ENCODE measurements at regions not wholly inside any gene's neighbourhood (a gene's known extent, or its start where the extent isn't known, plus 50 kb on each side); places are given as distances from the start of the nearest gene placed in this dataset.

- no peak for TF ChIP-seq CTCF (IDR thresholded peaks at IDR 0.05)
- no peak for TF ChIP-seq POLR2A (IDR thresholded peaks at IDR 0.05)
These were observed 132.0 kb upstream of the CCND2 start for GRCh38 chr12:4141348-4142270.

Measured in uterus (tissue), 2 donors.